HepG2 (cell line): ENCODE measurements at regions not wholly inside any gene's neighbourhood (a gene's known extent, or its start where the extent isn't known, plus 50 kb on each side); places are given as distances from the start of the nearest gene placed in this dataset.

Experiments
- FOXJ3 ChIP-seq: sonication (generic); formaldehyde crosslinking; IDR thresholded peaks from 2 replicates; pipeline ENCODE4 v1.4.0; 2020; ENCODE audit warnings: missing genetic modification reagents, mild to moderate bottlenecking, borderline replicate concordance
- GABPA ChIP-seq, 2 experiments: IDR thresholded peaks; 2 replicates each; pipeline ENCODE4 v1.6.1; 2011 to 2016; ENCODE audit warnings: low read depth in 2 of 2, low read length in 1 of 2, missing biosample characterization in 1 of 2, missing genetic modification characterization in 1 of 2
- SALL1 ChIP-seq: sonication (generic); formaldehyde crosslinking; IDR thresholded peaks from 2 replicates; pipeline ENCODE4 v1.8.0; 2022; ENCODE audit warnings: mild to moderate bottlenecking, missing genetic modification reagents
- ZNF124 ChIP-seq: sonication (generic); formaldehyde crosslinking; IDR thresholded peaks from 2 replicates; pipeline ENCODE4 v1.4.0; 2020; ENCODE audit warnings: missing genetic modification reagents
- TF ChIP-seq, protein P1 (sequence below): sonication (generic); formaldehyde crosslinking; IDR thresholded peaks from 2 replicates; pipeline ENCODE4 v1.5.0; 2020; ENCODE audit warnings: mild to moderate bottlenecking, missing genetic modification reagents, moderate library complexity
- TF ChIP-seq, protein P2 (sequence below): sonication (generic); formaldehyde crosslinking; IDR thresholded peaks from 2 replicates; pipeline ENCODE4 v1.4.0; 2020; ENCODE audit warnings: missing genetic modification reagents
- TF ChIP-seq, protein P3 (sequence below): sonication (generic); formaldehyde crosslinking; IDR thresholded peaks from 2 replicates; pipeline ENCODE4 v1.4.0; 2020; ENCODE audit warnings: missing genetic modification reagents, borderline replicate concordance

DNA sequence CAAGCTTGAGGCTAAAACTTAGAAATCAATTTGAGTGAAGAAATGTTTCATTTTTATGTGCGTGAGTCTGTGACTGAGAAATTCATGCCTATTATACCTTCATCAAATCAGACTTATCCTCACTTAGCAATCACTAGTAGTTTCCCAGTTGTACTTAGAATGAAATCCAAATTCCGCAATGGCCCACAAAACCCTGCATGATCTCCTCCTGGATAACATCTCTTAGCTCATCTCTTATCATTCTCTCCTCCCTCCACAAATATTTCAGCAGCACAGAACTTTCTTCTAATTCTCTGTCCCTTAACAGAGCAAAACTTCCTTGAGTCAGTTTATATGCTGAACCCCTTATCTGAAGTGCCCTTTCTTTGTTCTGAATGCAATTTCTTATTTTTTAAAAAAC lies 198.8 kb upstream of the TGFBR2 start:
- TF ChIP-seq, protein P1, sequence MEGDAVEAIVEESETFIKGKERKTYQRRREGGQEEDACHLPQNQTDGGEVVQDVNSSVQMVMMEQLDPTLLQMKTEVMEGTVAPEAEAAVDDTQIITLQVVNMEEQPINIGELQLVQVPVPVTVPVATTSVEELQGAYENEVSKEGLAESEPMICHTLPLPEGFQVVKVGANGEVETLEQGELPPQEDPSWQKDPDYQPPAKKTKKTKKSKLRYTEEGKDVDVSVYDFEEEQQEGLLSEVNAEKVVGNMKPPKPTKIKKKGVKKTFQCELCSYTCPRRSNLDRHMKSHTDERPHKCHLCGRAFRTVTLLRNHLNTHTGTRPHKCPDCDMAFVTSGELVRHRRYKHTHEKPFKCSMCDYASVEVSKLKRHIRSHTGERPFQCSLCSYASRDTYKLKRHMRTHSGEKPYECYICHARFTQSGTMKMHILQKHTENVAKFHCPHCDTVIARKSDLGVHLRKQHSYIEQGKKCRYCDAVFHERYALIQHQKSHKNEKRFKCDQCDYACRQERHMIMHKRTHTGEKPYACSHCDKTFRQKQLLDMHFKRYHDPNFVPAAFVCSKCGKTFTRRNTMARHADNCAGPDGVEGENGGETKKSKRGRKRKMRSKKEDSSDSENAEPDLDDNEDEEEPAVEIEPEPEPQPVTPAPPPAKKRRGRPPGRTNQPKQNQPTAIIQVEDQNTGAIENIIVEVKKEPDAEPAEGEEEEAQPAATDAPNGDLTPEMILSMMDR (CRISPR knock-in tag), result no peak
- TF ChIP-seq, protein P2, sequence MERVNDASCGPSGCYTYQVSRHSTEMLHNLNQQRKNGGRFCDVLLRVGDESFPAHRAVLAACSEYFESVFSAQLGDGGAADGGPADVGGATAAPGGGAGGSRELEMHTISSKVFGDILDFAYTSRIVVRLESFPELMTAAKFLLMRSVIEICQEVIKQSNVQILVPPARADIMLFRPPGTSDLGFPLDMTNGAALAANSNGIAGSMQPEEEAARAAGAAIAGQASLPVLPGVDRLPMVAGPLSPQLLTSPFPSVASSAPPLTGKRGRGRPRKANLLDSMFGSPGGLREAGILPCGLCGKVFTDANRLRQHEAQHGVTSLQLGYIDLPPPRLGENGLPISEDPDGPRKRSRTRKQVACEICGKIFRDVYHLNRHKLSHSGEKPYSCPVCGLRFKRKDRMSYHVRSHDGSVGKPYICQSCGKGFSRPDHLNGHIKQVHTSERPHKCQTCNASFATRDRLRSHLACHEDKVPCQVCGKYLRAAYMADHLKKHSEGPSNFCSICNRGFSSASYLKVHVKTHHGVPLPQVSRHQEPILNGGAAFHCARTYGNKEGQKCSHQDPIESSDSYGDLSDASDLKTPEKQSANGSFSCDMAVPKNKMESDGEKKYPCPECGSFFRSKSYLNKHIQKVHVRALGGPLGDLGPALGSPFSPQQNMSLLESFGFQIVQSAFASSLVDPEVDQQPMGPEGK (CRISPR knock-in tag), result no peak
- TF ChIP-seq ZNF124, result no peak
- no peak for TF ChIP-seq GABPA (IDR thresholded peaks at IDR 0.05; ENCODE audit: low read depth, low read length)
- no peak for TF ChIP-seq GABPA (CRISPR knock-in tag; IDR thresholded peaks at IDR 0.05; ENCODE audit: low read depth)
- no peak for TF ChIP-seq SALL1 (CRISPR knock-in tag)
- TF ChIP-seq, protein P3, sequence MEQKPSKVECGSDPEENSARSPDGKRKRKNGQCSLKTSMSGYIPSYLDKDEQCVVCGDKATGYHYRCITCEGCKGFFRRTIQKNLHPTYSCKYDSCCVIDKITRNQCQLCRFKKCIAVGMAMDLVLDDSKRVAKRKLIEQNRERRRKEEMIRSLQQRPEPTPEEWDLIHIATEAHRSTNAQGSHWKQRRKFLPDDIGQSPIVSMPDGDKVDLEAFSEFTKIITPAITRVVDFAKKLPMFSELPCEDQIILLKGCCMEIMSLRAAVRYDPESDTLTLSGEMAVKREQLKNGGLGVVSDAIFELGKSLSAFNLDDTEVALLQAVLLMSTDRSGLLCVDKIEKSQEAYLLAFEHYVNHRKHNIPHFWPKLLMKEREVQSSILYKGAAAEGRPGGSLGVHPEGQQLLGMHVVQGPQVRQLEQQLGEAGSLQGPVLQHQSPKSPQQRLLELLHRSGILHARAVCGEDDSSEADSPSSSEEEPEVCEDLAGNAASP, result no peak
- TF ChIP-seq FOXJ3, result no peak
